BJ (cell line): ENCODE measurements at regions not wholly inside any gene's neighbourhood (a gene's known extent, or its start where the extent isn't known, plus 50 kb on each side); places are given as distances from the start of the nearest gene placed in this dataset.

ENCODE experiments used
- CTCF ChIA-PET: fragments of 350-600 bp; formaldehyde crosslinking; extraction: SDS; loops from one replicate; lab custom pipeline; 2021; ENCODE audit warnings: antibody characterized with exemption, inconsistent platforms; lab: Yijun Ruan, JAX
- POLR2A ChIA-PET: fragments of 300-600 bp; sonication (Branson Sonifier 250); formaldehyde crosslinking; extraction: SDS; loops from one replicate; lab custom pipeline; 2021; ENCODE audit warnings: antibody characterized with exemption; lab: Charles Lee
- DNase-seq: peaks from one replicate; pipeline ENCODE4 v3.0.0-alpha.2; 2011; ENCODE audit warnings: low read depth
- H3K27me3 ChIP-seq: 2 replicates; pipeline ENCODE4 v1.6.0; 2011; ENCODE audit warnings: low read length; ENCODE audit not compliant: control insufficient read depth, insufficient read depth
- H3K36me3 ChIP-seq: 2 replicates; pipeline ENCODE4 v1.5.1; 2011; ENCODE audit warnings: low read length; ENCODE audit not compliant: control insufficient read depth, insufficient read depth
- H3K4me3 ChIP-seq: 2 replicates; pipeline ENCODE4 v1.5.1; 2011; ENCODE audit warnings: low read depth, mild to moderate bottlenecking, control low read depth, low read length
- TF ChIP-seq, protein P1 (sequence below): IDR thresholded peaks from 2 replicates; pipeline ENCODE4 v1.5.1; 2011; ENCODE audit warnings: low read depth, mild to moderate bottlenecking, control low read depth, inconsistent platforms, low read length, moderate library complexity; ENCODE audit not compliant: insufficient read depth

GRCh38 chr2:239485622-239486021, 84.8 kb upstream of the HDAC4 start:
- CTCF ChIA-PET, result interaction anchor here (1.3 kb wide), 1 partner anchor 9 kb away, joined by 3 read pairs; no protein-coding TSS in a partner anchor
- POLR2A ChIA-PET, result no interaction called here
- DNase-seq, result no peak
- H3K4me3 ChIP-seq, result no peak overlapping the region
- no peaks in the 10 kb centered on the region for H3K36me3 ChIP-seq
- peaks cover 3% of the 10 kb centered on the region; the same call in 1 of the 2 replicates for H3K27me3 ChIP-seq
- TF ChIP-seq, protein P1, sequence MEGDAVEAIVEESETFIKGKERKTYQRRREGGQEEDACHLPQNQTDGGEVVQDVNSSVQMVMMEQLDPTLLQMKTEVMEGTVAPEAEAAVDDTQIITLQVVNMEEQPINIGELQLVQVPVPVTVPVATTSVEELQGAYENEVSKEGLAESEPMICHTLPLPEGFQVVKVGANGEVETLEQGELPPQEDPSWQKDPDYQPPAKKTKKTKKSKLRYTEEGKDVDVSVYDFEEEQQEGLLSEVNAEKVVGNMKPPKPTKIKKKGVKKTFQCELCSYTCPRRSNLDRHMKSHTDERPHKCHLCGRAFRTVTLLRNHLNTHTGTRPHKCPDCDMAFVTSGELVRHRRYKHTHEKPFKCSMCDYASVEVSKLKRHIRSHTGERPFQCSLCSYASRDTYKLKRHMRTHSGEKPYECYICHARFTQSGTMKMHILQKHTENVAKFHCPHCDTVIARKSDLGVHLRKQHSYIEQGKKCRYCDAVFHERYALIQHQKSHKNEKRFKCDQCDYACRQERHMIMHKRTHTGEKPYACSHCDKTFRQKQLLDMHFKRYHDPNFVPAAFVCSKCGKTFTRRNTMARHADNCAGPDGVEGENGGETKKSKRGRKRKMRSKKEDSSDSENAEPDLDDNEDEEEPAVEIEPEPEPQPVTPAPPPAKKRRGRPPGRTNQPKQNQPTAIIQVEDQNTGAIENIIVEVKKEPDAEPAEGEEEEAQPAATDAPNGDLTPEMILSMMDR, result no peak

- ChIA-PET POLR2A (no interaction called here), CTCF (interaction anchor here (1.3 kb wide), 1 partner anchor 8 kb away, joined by 3 read pairs; no protein-coding TSS in a partner anchor)
- Histone ChIP-seq H3K36me3 (no peaks in the 10 kb centered on the region), H3K27me3 (peaks cover 3% of the 10 kb centered on the region; the same call in 1 of the 2 replicates), H3K4me3 (no peak overlapping the region)
- TF ChIP-seq, protein P1, result no peak
- no peak for DNase-seq
Measured at GRCh38 chr2:239484571-239485355, 83.9 kb upstream of the HDAC4 start.

- Histone ChIP-seq H3K36me3 (no peaks in the 10 kb centered on the region), H3K27me3 (no peaks in the 10 kb centered on the region), H3K4me3 (no peak overlapping the region)
- TF ChIP-seq, protein P1, result no peak
- ChIA-PET CTCF (no interaction called here), POLR2A (no interaction called here)
- DNase-seq, result no peak
Measured at GRCh38 chr2:239482778-239483712, 82.2 kb upstream of the HDAC4 start.

GRCh38 chr2:239479471-239479870, 78.7 kb upstream of the HDAC4 start:
- CTCF ChIA-PET, result no interaction called here
- POLR2A ChIA-PET, result no interaction called here
- H3K27me3 ChIP-seq, result no peaks in the 10 kb centered on the region
- no peak for DNase-seq
- H3K4me3 ChIP-seq, result no peak overlapping the region
- no peaks in the 10 kb centered on the region for H3K36me3 ChIP-seq
- TF ChIP-seq, protein P1, result no peak

GRCh38 chr2:239477591-239477990, 76.8 kb upstream of the HDAC4 start:
- Histone ChIP-seq H3K27me3 (no peaks in the 10 kb centered on the region), H3K4me3 (no peak overlapping the region), H3K36me3 (no peaks in the 10 kb centered on the region)
- ChIA-PET POLR2A (no interaction called here), CTCF (no interaction called here)
- TF ChIP-seq, protein P1, result no peak
- no peak for DNase-seq
